Parathyroid adenoma (tissue), 2 donors: ENCODE measurements at regions not wholly inside any gene's neighbourhood (a gene's known extent, or its start where the extent isn't known, plus 50 kb on each side); places are given as distances from the start of the nearest gene placed in this dataset.
"Not testable (repeated sequence)": the region's sequence is repeated elsewhere in the genome, so short reads cannot be mapped to it uniquely, and the experiment has no call there.

Experiments used
- H2AFZ ChIP-seq: fragments of 300-600 bp; sonication (generic); one replicate; pipeline ENCODE4 v1.7.0; 2017; ENCODE audit warnings: antibody characterized with exemption, mild to moderate bottlenecking
- H3K27ac ChIP-seq: fragments of 300-600 bp; sonication (generic); one replicate; pipeline ENCODE4 v1.7.0; 2017
- H3K27me3 ChIP-seq: fragments of 300-600 bp; sonication (generic); one replicate; pipeline ENCODE4 v1.7.0; 2017; ENCODE audit warnings: low read length; ENCODE audit not compliant: control insufficient read depth, insufficient read depth
- H3K36me3 ChIP-seq: fragments of 300-600 bp; sonication (generic); one replicate; pipeline ENCODE4 v1.7.0; 2017; ENCODE audit warnings: low read length; ENCODE audit not compliant: control insufficient read depth, insufficient read depth
- H3K4me1 ChIP-seq: fragments of 300-600 bp; sonication (generic); one replicate; pipeline ENCODE4 v1.7.0; 2017; ENCODE audit warnings: control low read depth
- H3K4me2 ChIP-seq: fragments of 300-600 bp; sonication (generic); one replicate; pipeline ENCODE4 v1.7.0; 2017; ENCODE audit warnings: low read length
- H3K4me3 ChIP-seq: fragments of 300-600 bp; sonication (generic); one replicate; pipeline ENCODE4 v1.7.0; 2017; ENCODE audit warnings: low read depth, low read length
- H3K79me2 ChIP-seq: fragments of 300-600 bp; sonication (generic); one replicate; pipeline ENCODE4 v1.7.0; 2017; ENCODE audit warnings: control low read depth
- H3K9ac ChIP-seq: fragments of 300-600 bp; sonication (generic); one replicate; pipeline ENCODE4 v1.7.0; 2017; ENCODE audit warnings: mild to moderate bottlenecking
- H3K9me3 ChIP-seq: fragments of 300-600 bp; sonication (generic); one replicate; pipeline ENCODE4 v1.7.0; 2017; ENCODE audit warnings: low read length; ENCODE audit not compliant: control insufficient read depth
- CTCF ChIP-seq: fragments of 300-600 bp; sonication (generic); IDR thresholded peaks from one replicate; pipeline ENCODE4 v1.7.0; 2017; ENCODE audit warnings: antibody characterized with exemption, mild to moderate bottlenecking
- donor health status: primary hyperparathyroidism.

- no peak overlapping the region for H2AFZ ChIP-seq
- H3K9me3 ChIP-seq, result no peaks in the 10 kb centered on the region
- H3K27me3 ChIP-seq, result no peaks in the 10 kb centered on the region
- no peaks in the 10 kb centered on the region for H3K4me1 ChIP-seq
- no peak overlapping the region for H3K4me2 ChIP-seq
- TF ChIP-seq CTCF, result no peak
- H3K79me2 ChIP-seq, result no peaks in the 10 kb centered on the region
- H3K4me3 ChIP-seq, result no peak overlapping the region
- H3K36me3 ChIP-seq, result no peaks in the 10 kb centered on the region
- H3K27ac ChIP-seq, result no peak overlapping the region
- H3K9ac ChIP-seq, result no peak overlapping the region
Observed at GRCh38 chr10:118827053-118827452, 72.3 kb upstream of the CACUL1 start.

GRCh38 chr10:118827466-118828155 lies 72.8 kb upstream of the CACUL1 start:
- TF ChIP-seq CTCF, result no peak
- H3K4me2 ChIP-seq, result no peak overlapping the region
- H3K9ac ChIP-seq, result no peak overlapping the region
- no peaks in the 10 kb centered on the region for H3K27me3 ChIP-seq
- no peaks in the 10 kb centered on the region for H3K9me3 ChIP-seq
- no peak overlapping the region for H2AFZ ChIP-seq
- H3K4me1 ChIP-seq, result no peaks in the 10 kb centered on the region
- no peak overlapping the region for H3K4me3 ChIP-seq
- H3K36me3 ChIP-seq, result no peaks in the 10 kb centered on the region
- H3K79me2 ChIP-seq, result no peaks in the 10 kb centered on the region
- no peak overlapping the region for H3K27ac ChIP-seq

- Histone ChIP-seq H3K27ac (no peak overlapping the region), H3K27me3 (no peaks in the 10 kb centered on the region), H2AFZ (peak overlapping the region; percentile 53), H3K9me3 (no peaks in the 10 kb centered on the region), H3K9ac (no peak overlapping the region), H3K4me2 (no peak overlapping the region), H3K36me3 (no peaks in the 10 kb centered on the region), H3K4me1 (no peaks in the 10 kb centered on the region), H3K4me3 (no peak overlapping the region), H3K79me2 (no peaks in the 10 kb centered on the region)
- no peak for TF ChIP-seq CTCF
Observed at GRCh38 chr10:118832241-118832651, 77.5 kb upstream of the CACUL1 start.

- H3K79me2 ChIP-seq, H2AFZ ChIP-seq, H3K9ac ChIP-seq, H3K27me3 ChIP-seq, H3K4me2 ChIP-seq, H3K4me1 ChIP-seq, H3K9me3 ChIP-seq, H3K4me3 ChIP-seq, H3K36me3 ChIP-seq, H3K27ac ChIP-seq: not testable (repeated sequence)
Observed at GRCh38 chr10:118834370-118834769, 79.6 kb upstream of the CACUL1 start.

GRCh38 chr10:118835682-118836326 lies 81.0 kb upstream of the CACUL1 start:
- no peak overlapping the region for H3K27ac ChIP-seq
- TF ChIP-seq CTCF, result no peak
- H3K79me2 ChIP-seq, result no peaks in the 10 kb centered on the region

More at GRCh38 chr10:118835682-118836326, 81.0 kb upstream of the CACUL1 start:
- no peaks in the 10 kb centered on the region for H3K4me1 ChIP-seq
- H3K9ac ChIP-seq, result no peak overlapping the region
- H2AFZ ChIP-seq, result no peak overlapping the region
- H3K4me2 ChIP-seq, result no peak overlapping the region
- no peak overlapping the region for H3K4me3 ChIP-seq
- H3K36me3 ChIP-seq, result no peaks in the 10 kb centered on the region
- H3K9me3 ChIP-seq, result no peaks in the 10 kb centered on the region
- no peaks in the 10 kb centered on the region for H3K27me3 ChIP-seq
